OCI-LY7 (cell line): ENCODE measurements at regions not wholly inside any gene's neighbourhood (a gene's known extent, or its start where the extent isn't known, plus 50 kb on each side); places are given as distances from the start of the nearest gene placed in this dataset.

Source experiments
- BruUV-seq: library from RNA; stranded (reverse); fragments of 400-500 nt; replicated peaks from 2 replicates; lab custom pipeline; 2021; lab: Mats Ljungman, UMichigan
- CTCF ChIA-PET: fragments of 300-600 bp; sonication (Branson Sonifier 250); formaldehyde crosslinking; loops from one replicate; lab custom pipeline; 2022; ENCODE audit warnings: antibody characterized with exemption; ENCODE audit not compliant: unreplicated experiment; lab: Charles Lee
- POLR2A ChIA-PET: fragments of 300-600 bp; sonication (Branson Sonifier 250); formaldehyde crosslinking; loops from one replicate; lab custom pipeline; 2022; ENCODE audit warnings: antibody characterized with exemption; lab: Charles Lee
- DNase-seq: peaks from one replicate; pipeline ENCODE4 v3.0.0-alpha.2; 2015; ENCODE audit warnings: low spot score
- H2AFZ ChIP-seq: fragments of 200-600 bp; sonication (generic), shearing (Covaris generic); 2 replicates; pipeline ENCODE4 v1.6.1; 2014; ENCODE audit warnings: mild to moderate bottlenecking, antibody characterized with exemption, low read length, moderate library complexity
- H3K27ac ChIP-seq: fragments of 200-600 bp; sonication (generic); 2 replicates; pipeline ENCODE4 v1.5.1; 2014; ENCODE audit warnings: mixed run types, low read depth, mild to moderate bottlenecking, moderate library complexity, low read length, inconsistent platforms; ENCODE audit not compliant: poor library complexity, severe bottlenecking
- H3K36me3 ChIP-seq: fragments of 200-600 bp; sonication (generic); 2 replicates; pipeline ENCODE4 v1.6.1; 2014; ENCODE audit warnings: mild to moderate bottlenecking, antibody characterized with exemption, low read length, moderate library complexity, mixed read lengths; ENCODE audit not compliant: insufficient read depth
- H3K4me1 ChIP-seq: fragments of 200-600 bp; sonication (generic); 2 replicates; pipeline ENCODE4 v1.5.1; 2014; ENCODE audit warnings: mild to moderate bottlenecking, low read length; ENCODE audit not compliant: insufficient read depth, poor library complexity, severe bottlenecking
- H3K4me2 ChIP-seq: fragments of 200-600 bp; sonication (generic); 2 replicates; pipeline ENCODE4 v1.6.1; 2014; ENCODE audit warnings: mild to moderate bottlenecking, low read length
- H3K4me3 ChIP-seq: fragments of 200-600 bp; sonication (generic); 2 replicates; pipeline ENCODE4 v1.5.1; 2014; ENCODE audit warnings: mild to moderate bottlenecking, low read depth, low read length; ENCODE audit not compliant: poor library complexity, severe bottlenecking
- H3K79me2 ChIP-seq: fragments of 200-600 bp; sonication (generic); 2 replicates; pipeline ENCODE4 v1.6.1; 2016; ENCODE audit warnings: low read depth, mild to moderate bottlenecking, low read length, moderate library complexity, mixed read lengths; ENCODE audit not compliant: insufficient read depth
- H3K9me2 ChIP-seq: fragments of 200-600 bp; sonication (generic); 2 replicates; pipeline ENCODE4 v1.6.1; 2016; ENCODE audit warnings: mild to moderate bottlenecking, low read length, mixed read lengths; ENCODE audit not compliant: insufficient read depth
- H3K9me3 ChIP-seq: fragments of 200-600 bp; sonication (generic); 2 replicates; pipeline ENCODE4 v1.6.1; 2014; ENCODE audit warnings: mild to moderate bottlenecking, mixed run types, low read length, mixed read lengths
- H4K20me1 ChIP-seq: fragments of 200-600 bp; sonication (generic); 2 replicates; pipeline ENCODE4 v1.6.1; 2014; ENCODE audit warnings: mild to moderate bottlenecking, antibody characterized with exemption, low read length, moderate library complexity, mixed read lengths; ENCODE audit not compliant: insufficient read depth
- EZH2phosphoT487 ChIP-seq: fragments of 200-600 bp; sonication (generic); IDR thresholded peaks from 2 replicates; pipeline ENCODE4 v1.6.1; 2018; ENCODE audit warnings: low read depth, borderline replicate concordance, mild to moderate bottlenecking, mixed run types, antibody characterized with exemption, low read length, moderate library complexity, mixed read lengths
- intact Hi-C: fragments of 100-400 bp; cut with micrococcal nuclease; formaldehyde crosslinking; loops from one replicate; pipeline ENCODE4 v1.10.0; 2022; ENCODE audit not compliant: unreplicated experiment
- TF ChIP-seq, protein P1 (sequence below): fragments of 200-600 bp; sonication (generic); conservative IDR thresholded peaks from 2 replicates; pipeline ENCODE4 v1.5.1; 2014; ENCODE audit warnings: mild to moderate bottlenecking, antibody characterized with exemption, low read length, moderate library complexity, mixed read lengths

DNA sequence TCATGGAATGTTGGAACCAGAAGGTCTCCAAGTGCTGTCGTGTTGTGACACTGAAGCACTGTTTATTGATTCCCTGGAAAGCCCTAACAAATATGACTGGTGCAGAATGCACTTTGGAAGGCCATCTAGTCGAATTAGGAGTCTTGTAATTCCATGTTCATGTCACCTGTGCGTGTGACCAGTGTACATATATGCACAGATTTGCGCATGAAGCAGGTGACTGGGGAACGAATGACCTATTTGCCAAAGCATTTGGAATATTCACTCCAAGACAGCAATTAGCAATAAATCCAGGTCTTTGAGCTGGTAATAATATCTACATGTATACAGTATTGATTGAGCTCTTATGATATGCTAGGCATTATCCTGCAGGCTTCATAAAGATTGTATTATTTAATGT, 177.5 kb upstream of the PFN2 start:
- Histone ChIP-seq H3K9me2 (no peaks in the 10 kb centered on the region), H3K79me2 (no peaks in the 10 kb centered on the region), H3K36me3 (no peaks in the 10 kb centered on the region), H3K4me3 (no peak overlapping the region), H3K4me1 (no peaks in the 10 kb centered on the region), H2AFZ (no peak overlapping the region), H4K20me1 (no peaks in the 10 kb centered on the region), H3K27ac (no peak overlapping the region), H3K9me3 (no peaks in the 10 kb centered on the region), H3K4me2 (no peak overlapping the region)
- BruUV-seq: no TSS peak
- ChIA-PET CTCF (no interaction called here), POLR2A (no interaction called here)
- DNase-seq: no peak
- intact Hi-C loops: no loop called here
- TF ChIP-seq EZH2phosphoT487: no peak
- TF ChIP-seq, protein P1, sequence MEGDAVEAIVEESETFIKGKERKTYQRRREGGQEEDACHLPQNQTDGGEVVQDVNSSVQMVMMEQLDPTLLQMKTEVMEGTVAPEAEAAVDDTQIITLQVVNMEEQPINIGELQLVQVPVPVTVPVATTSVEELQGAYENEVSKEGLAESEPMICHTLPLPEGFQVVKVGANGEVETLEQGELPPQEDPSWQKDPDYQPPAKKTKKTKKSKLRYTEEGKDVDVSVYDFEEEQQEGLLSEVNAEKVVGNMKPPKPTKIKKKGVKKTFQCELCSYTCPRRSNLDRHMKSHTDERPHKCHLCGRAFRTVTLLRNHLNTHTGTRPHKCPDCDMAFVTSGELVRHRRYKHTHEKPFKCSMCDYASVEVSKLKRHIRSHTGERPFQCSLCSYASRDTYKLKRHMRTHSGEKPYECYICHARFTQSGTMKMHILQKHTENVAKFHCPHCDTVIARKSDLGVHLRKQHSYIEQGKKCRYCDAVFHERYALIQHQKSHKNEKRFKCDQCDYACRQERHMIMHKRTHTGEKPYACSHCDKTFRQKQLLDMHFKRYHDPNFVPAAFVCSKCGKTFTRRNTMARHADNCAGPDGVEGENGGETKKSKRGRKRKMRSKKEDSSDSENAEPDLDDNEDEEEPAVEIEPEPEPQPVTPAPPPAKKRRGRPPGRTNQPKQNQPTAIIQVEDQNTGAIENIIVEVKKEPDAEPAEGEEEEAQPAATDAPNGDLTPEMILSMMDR: no peak

DNA sequence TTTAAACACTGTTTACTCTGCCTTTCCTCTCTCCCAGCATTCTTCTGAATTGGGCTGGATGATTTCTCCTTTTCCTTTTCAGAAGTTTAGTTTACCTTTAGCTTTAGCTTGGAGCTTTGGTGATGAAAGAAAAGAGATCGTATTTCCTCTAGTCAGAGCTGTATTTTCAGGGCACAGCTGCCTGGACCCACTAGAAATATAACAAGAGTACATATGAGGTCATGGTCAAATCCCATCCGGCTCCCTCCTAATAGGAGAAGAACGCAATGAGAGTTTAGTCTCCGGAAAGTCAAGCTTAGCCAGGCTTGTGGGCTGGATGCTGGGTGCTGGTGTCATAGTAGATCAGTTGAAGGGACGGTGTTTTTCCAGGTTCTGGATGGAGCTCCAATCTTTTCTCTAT, 177.1 kb upstream of the PFN2 start:
- CTCF ChIA-PET: no interaction called here
- Histone ChIP-seq H3K27ac (no peak overlapping the region), H3K4me3 (no peak overlapping the region), H3K36me3 (no peaks in the 10 kb centered on the region), H3K4me2 (no peak overlapping the region), H3K9me2 (no peaks in the 10 kb centered on the region), H3K79me2 (no peaks in the 10 kb centered on the region), H3K9me3 (no peaks in the 10 kb centered on the region), H3K4me1 (no peaks in the 10 kb centered on the region), H2AFZ (no peak overlapping the region), H4K20me1 (no peaks in the 10 kb centered on the region)
- BruUV-seq: no TSS peak
- POLR2A ChIA-PET: no interaction called here
- intact Hi-C loops: no loop called here
- no peak for TF ChIP-seq EZH2phosphoT487
- TF ChIP-seq, protein P1: no peak
- DNase-seq: no peak

DNA sequence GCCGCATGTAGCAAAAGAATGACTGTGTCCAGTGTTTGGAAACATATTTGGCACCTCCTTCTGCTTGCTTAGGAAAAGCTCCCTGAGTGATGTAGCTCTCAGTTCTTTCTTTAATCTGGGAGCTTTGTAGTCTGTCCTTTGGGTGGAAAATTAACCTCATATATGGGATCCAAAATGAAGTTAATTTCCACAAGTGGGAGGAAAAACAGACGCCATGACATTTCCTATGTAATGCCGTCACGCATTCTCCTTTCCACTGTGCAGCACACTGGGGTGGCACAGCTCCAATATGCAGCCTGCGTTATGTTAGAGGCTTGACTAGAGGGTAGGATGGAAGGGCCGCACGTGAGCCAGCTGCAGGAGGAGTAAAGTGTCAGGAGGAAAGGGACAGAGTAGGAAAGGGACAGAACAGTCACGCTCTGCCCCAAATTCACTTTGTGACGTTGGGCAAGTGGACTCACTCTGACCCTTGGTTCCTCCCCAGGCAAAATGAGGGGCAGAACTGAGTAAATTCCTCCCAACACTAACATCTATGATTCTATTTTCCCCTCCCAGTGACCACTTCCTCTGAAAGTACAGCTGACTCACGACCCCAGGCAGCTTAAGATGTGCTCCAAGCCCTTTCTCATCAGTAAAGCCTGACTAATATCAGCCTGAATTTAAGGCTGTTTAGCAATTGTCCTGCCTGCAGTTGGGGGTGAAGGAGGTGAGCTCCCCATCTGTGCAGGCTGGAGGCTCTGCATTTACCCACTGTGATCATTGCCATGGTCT, 176.5 kb upstream of the PFN2 start:
- no peaks in the 10 kb centered on the region for H3K36me3 ChIP-seq
- H3K79me2 ChIP-seq: no peaks in the 10 kb centered on the region
- no peak overlapping the region for H3K27ac ChIP-seq
- H3K4me1 ChIP-seq: no peaks in the 10 kb centered on the region
- no peaks in the 10 kb centered on the region for H3K9me3 ChIP-seq
- intact Hi-C loops: no loop called here
- POLR2A ChIA-PET: interaction anchor here (0.7 kb wide), 2 partner anchors 182 to 194 kb away, joined by 3 to 4 read pairs; no protein-coding TSS in a partner anchor
- no peak overlapping the region for H3K4me3 ChIP-seq
- BruUV-seq: no TSS peak
- CTCF ChIA-PET: no interaction called here
- no peak overlapping the region for H3K4me2 ChIP-seq
- no peak overlapping the region for H2AFZ ChIP-seq
- H4K20me1 ChIP-seq: no peaks in the 10 kb centered on the region
- DNase-seq: no peak
- no peaks in the 10 kb centered on the region for H3K9me2 ChIP-seq
- TF ChIP-seq, protein P1: no peak
- no peak for TF ChIP-seq EZH2phosphoT487
